ENCODE measurements at regions not wholly inside any gene's neighbourhood (a gene's known extent, or its start where the extent isn't known, plus 50 kb on each side); places are given as distances from the start of the nearest gene placed in this dataset.

GRCh38 chr7:82677493-82677892, 233.9 kb upstream of the CACNA2D1 start:
- ChIA-PET CTCF (no interaction called here), POLR2A (no interaction called here)
- Mint-ChIP-seq H3K27ac (no peak overlapping the region), H3K9me3 (no peaks in the 10 kb centered on the region), H3K36me3 (ENCODE audit: low read depth) (no peaks in the 10 kb centered on the region), H3K4me1 (no peaks in the 10 kb centered on the region), H3K4me3 (no peak overlapping the region), H3K27me3 (no peaks in the 10 kb centered on the region)
- TF ChIP-seq CTCF (IDR thresholded peaks at IDR 0.05), result no peak
- no peak for ATAC-seq (ENCODE audit: low read depth)
- intact Hi-C loops (cut with micrococcal nuclease), result no loop called here
- DNase-seq, result no peak

GRCh38 chr7:82676777-82677463, 233.3 kb upstream of the CACNA2D1 start:
- Mint-ChIP-seq H3K36me3 (ENCODE audit: low read depth) (no peaks in the 10 kb centered on the region), H3K4me1 (no peaks in the 10 kb centered on the region), H3K9me3 (no peaks in the 10 kb centered on the region), H3K4me3 (no peak overlapping the region), H3K27me3 (no peaks in the 10 kb centered on the region), H3K27ac (no peak overlapping the region)
- no peak for TF ChIP-seq CTCF (IDR thresholded peaks at IDR 0.05)
- CTCF ChIA-PET, result no interaction called here
- intact Hi-C loops (cut with micrococcal nuclease), result no loop called here
- POLR2A ChIA-PET, result no interaction called here
- no peak for DNase-seq
- ATAC-seq (ENCODE audit: low read depth), result no peak

- Mint-ChIP-seq H3K27me3 (no peaks in the 10 kb centered on the region), H3K36me3 (ENCODE audit: low read depth) (no peaks in the 10 kb centered on the region), H3K4me3 (no peak overlapping the region), H3K4me1 (no peaks in the 10 kb centered on the region), H3K9me3 (no peaks in the 10 kb centered on the region), H3K27ac (no peak overlapping the region)
- POLR2A ChIA-PET, result no interaction called here
- ATAC-seq (ENCODE audit: low read depth), result no peak
- no peak for TF ChIP-seq CTCF (IDR thresholded peaks at IDR 0.05)
- CTCF ChIA-PET, result no interaction called here
- intact Hi-C loops (cut with micrococcal nuclease), result no loop called here
- DNase-seq, result no peak
Measured at GRCh38 chr7:82675396-82675795, 231.8 kb upstream of the CACNA2D1 start.

- ATAC-seq (ENCODE audit: low read depth) (no peak), DNase-seq (no peak)
- no peak overlapping the region for H3K27ac Mint-ChIP-seq
- intact Hi-C loops (cut with micrococcal nuclease), result no loop called here
- ChIA-PET CTCF (no interaction called here), POLR2A (no interaction called here)
- H3K36me3 Mint-ChIP-seq (ENCODE audit: low read depth), result no peaks in the 10 kb centered on the region
- TF ChIP-seq CTCF (IDR thresholded peaks at IDR 0.05), result no peak
- no peaks in the 10 kb centered on the region for H3K9me3 Mint-ChIP-seq
- no peaks in the 10 kb centered on the region for H3K4me1 Mint-ChIP-seq
- no peaks in the 10 kb centered on the region for H3K27me3 Mint-ChIP-seq
- no peak overlapping the region for H3K4me3 Mint-ChIP-seq
Measured at GRCh38 chr7:82674268-82674667, 230.7 kb upstream of the CACNA2D1 start.

- H3K36me3 Mint-ChIP-seq (ENCODE audit: low read depth), result no peaks in the 10 kb centered on the region
- H3K27ac Mint-ChIP-seq, result no peak overlapping the region
- H3K4me3 Mint-ChIP-seq, result no peak overlapping the region
- H3K4me1 Mint-ChIP-seq, result no peaks in the 10 kb centered on the region
- DNase-seq, result no peak
- CTCF ChIA-PET, result no interaction called here
- no peaks in the 10 kb centered on the region for H3K9me3 Mint-ChIP-seq
- no peak for TF ChIP-seq CTCF (IDR thresholded peaks at IDR 0.05)
- no peak for ATAC-seq (ENCODE audit: low read depth)
- POLR2A ChIA-PET, result no interaction called here
- H3K27me3 Mint-ChIP-seq, result no peaks in the 10 kb centered on the region
- intact Hi-C loops (cut with micrococcal nuclease), result no loop called here
Measured at GRCh38 chr7:82672078-82672477, 228.5 kb upstream of the CACNA2D1 start.
